GM12891 (cell line): ENCODE measurements at regions not wholly inside any gene's neighbourhood (a gene's known extent, or its start where the extent isn't known, plus 50 kb on each side); places are given as distances from the start of the nearest gene placed in this dataset.

ENCODE experiments used
- DNase-seq: peaks from one replicate; pipeline ENCODE4 v3.0.0; 2011; ENCODE audit warnings: low spot score; ENCODE audit not compliant: insufficient read length
- FAIRE-seq: peaks from 2 replicates; lab custom pipeline; 2011; peaks lifted over from hg19 to GRCh38; lab: Jason Lieb, UNC
- PAX5 ChIP-seq: IDR thresholded peaks from 2 replicates; pipeline ENCODE4 v1.6.1; 2011; ENCODE audit warnings: low read length, moderate library complexity, mild to moderate bottlenecking; ENCODE audit not compliant: insufficient read depth, severe bottlenecking
- POLR2A ChIP-seq: IDR thresholded peaks from 2 replicates; pipeline ENCODE4 v1.6.1; 2011; ENCODE audit warnings: low read depth, low read length, control low read depth
- POLR2AphosphoS5 ChIP-seq: IDR thresholded peaks from 2 replicates; pipeline ENCODE4 v1.6.1; 2011; ENCODE audit warnings: low read depth, low read length, control low read depth
- POU2F2 ChIP-seq: IDR thresholded peaks from 2 replicates; pipeline ENCODE4 v1.6.1; 2011; ENCODE audit warnings: low read depth, mild to moderate bottlenecking, control low read depth, low read length, moderate library complexity
- SPI1 ChIP-seq: IDR thresholded peaks from 2 replicates; pipeline ENCODE4 v1.6.1; 2011; ENCODE audit warnings: low read depth, low read length, control low read depth
- TAF1 ChIP-seq: IDR thresholded peaks from 2 replicates; pipeline ENCODE4 v1.6.1; 2011; ENCODE audit warnings: low read depth, low read length, control low read depth

DNA sequence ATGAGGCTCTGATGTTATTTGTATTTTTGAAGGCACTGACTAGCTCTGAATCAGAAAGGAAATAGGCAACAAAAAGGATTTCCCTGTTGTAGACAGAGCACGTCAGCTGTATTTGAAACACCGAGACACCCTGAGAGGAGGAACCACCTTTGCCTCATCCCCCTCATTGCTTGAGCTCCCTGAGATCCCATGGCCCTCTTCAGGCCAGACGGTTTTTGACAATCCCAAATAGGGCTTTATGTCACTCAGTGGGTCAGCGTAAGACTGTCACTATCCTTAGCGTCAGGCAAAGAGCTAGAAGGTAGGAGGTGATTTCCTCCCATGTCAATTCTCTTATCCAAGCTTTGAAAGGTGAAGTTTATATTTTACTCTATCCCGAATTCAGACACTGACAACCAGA lies 254.3 kb downstream of the ZNF621 start:
- no peak for TF ChIP-seq SPI1
- no peak for TF ChIP-seq POLR2AphosphoS5
- no peak for TF ChIP-seq POLR2A
- no peak for TF ChIP-seq TAF1
- TF ChIP-seq POU2F2: no peak
- TF ChIP-seq PAX5: no peak
- FAIRE-seq (no peak), DNase-seq (no peak)

DNA sequence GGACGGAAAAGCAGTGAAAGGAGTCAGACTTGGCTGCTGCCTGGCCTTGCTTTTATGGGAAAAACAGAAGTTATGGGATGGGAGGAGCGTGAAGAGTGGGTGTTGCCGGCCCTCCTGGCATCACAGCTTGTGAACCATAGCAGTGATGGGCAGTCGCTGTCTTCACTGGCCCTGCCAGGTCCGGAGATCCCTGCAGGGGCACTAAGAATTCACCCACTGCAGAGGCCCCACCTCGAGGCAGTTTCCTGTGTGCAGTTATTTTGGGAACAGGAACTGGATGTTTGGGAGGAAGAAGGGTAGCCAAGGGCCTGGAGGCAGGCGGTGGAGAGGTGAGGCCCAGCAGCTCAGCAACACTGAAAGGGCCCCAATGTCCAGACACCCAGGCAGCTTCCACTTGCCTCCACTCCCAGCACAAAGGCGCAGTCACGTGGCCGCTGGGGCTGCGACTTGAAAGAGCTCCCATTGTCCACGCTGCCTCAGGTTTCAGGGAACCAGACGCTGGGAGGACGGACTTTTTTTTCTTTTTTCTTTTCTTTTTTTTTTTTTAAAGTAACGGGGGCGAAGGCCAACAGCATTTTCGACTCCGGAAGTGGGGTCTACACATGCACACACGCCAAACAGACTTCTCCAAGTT lies 255.6 kb downstream of the ZNF621 start:
- FAIRE-seq (no peak), DNase-seq (no peak)
- TF ChIP-seq POLR2AphosphoS5 (no peak), TAF1 (no peak), POLR2A (no peak), PAX5 (no peak), POU2F2 (no peak), SPI1 (no peak)

DNA sequence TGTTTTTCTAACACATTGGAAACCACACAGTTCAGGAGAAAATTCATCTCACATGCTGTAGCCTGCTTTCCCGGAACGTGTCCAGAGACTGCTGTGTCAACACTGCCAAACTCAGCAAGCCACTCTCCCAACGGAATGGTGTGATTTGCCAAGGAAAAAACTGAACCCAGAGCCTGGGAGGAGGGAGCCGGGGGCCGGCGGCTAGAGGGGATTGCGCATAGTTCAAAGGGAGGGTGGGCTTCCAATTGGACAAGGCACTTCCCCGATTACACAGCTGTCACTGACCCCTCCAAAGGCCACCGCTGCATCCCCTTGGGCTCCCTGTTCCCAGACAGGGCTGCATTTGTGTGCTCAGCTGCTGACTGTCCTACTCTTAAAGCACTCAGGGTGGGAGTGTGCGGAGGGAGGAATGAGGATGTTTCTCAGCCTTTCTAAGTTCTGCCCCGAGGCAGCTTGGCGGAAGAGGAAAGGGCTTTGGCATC lies 256.2 kb downstream of the ZNF621 start:
- DNase-seq: no peak
- TF ChIP-seq POU2F2 (no peak), POLR2A (no peak), PAX5 (no peak), POLR2AphosphoS5 (no peak), SPI1 (no peak), TAF1 (no peak)
- FAIRE-seq: no peak

DNA sequence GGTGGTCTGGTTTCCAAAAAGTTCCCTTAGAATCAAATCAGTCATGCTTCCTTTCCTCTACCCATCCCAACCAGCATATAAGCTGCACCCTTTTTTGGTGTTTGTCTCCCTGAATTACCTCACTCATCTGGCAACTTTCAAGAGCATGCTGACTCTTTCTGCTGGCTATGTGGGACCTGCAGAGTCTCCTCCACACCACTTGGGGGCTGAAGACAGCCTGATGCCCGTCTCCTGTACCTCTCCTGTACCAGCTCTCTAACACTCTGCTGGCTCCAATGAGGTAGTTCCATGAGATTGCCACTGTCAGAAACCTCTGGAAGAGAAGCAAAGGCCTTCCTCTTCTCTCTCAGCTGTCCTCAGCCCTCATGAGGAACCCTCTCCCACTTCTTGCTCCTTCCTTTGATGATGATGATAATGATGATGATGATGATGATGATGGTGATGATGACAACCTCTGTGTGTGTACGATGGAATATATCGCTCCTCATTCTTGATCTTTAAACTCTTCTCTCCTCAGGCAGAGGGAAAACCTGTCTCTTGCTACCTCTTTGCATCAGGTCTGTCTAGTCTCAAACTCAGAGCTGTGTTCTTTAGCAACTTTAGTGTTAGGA lies 257.5 kb downstream of the ZNF621 start:
- DNase-seq (no peak), FAIRE-seq (no peak)
- no peak for TF ChIP-seq SPI1
- TF ChIP-seq POLR2A: no peak

DNA sequence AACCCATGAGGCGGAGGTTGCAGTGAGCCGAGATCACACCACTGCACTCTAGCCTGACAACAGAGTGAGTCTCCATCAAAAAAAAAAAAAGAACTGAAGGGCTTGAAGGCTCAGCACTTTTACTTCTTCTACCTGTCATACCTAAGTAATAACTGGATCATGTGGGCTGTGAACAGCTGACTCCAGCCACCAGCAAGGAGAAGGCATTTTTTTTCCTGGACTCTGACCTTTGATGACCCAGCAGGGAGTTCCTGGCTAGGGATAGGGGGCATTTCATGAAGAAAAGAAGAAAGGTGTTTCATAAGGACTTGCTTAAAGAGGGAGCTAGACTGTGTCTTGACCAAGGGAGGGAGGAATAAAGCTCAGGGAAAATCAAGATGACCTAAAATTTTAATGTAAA lies 266.0 kb downstream of the ZNF621 start:
- no peak for FAIRE-seq
- TF ChIP-seq POU2F2: no peak
- TF ChIP-seq TAF1: no peak
- no peak for TF ChIP-seq SPI1
- TF ChIP-seq POLR2A: no peak
- TF ChIP-seq PAX5: no peak
- no peak for TF ChIP-seq POLR2AphosphoS5
- DNase-seq: no peak

DNA sequence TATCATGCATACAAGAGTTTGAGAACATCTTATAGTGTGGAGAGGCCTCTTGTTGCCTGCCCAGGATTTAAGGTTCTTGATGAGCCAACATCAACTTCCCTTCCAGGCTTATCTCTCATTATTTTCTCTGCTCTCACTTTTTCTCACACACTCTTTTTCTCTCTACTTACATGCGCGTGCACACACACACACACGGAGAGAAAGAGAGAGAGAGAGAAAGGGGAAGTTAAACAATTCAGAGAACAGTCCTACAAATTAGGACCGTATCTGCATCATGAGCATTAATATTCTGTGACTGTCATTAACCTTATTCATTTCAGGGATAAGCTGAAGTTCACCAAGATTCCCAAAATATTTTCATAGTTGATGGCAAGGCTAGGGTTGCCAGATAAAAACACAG lies 269.0 kb downstream of the ZNF621 start:
- no peak for FAIRE-seq
- TF ChIP-seq SPI1 (no peak), POU2F2 (no peak), POLR2A (no peak), POLR2AphosphoS5 (no peak)
- DNase-seq: no peak

DNA sequence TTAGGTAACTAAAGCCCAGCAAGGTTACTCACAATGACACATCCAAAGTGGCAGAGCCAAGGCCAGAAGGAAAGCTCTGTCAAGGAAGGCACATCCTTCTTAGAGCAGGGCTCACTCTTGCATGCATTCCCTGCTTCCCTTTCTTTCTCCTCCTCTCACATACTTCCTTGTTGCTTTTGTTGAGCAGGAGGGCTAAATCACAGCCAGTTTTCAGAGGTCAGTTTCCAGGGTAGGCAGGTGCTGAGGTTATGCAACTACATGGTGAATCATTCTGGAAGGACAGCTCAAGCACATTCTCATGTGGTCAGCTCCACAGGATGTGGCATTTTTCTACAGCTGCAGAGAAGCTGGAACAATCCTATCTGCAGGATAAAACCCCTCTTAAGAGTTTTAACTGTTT lies 275.6 kb downstream of the ZNF621 start:
- TF ChIP-seq SPI1 (no peak), POLR2A (no peak), PAX5 (no peak), POU2F2 (no peak), POLR2AphosphoS5 (no peak), TAF1 (no peak)
- FAIRE-seq (no peak), DNase-seq (no peak)

DNA sequence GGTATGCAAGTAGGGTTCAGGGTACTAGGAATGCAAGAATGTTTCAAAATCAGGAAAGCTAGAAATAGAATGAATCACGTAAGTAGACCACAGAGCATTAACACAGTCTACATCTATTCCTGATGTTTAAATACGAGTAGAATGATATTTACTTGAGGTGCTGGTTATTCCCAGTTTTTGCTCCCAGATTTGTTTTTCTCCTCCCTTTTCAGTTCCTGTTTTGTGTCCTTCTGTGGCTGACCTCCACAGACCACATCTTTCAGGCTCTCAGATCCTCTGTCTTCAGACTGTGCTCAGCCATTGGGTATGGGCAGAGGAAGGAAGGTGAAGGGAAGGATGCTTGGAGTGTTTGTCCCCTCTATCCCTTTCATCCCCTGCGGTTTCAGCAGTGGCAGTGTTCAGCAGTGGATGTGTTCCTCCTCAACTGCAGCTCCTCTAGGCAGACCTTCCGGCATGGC lies 276.6 kb downstream of the ZNF621 start:
- DNase-seq: no peak
- FAIRE-seq: no peak
- TF ChIP-seq POLR2A (no peak), POLR2AphosphoS5 (no peak), SPI1 (0 out of 2 replicates have a peak, but pooled peaks have one; percentile 23)

DNA sequence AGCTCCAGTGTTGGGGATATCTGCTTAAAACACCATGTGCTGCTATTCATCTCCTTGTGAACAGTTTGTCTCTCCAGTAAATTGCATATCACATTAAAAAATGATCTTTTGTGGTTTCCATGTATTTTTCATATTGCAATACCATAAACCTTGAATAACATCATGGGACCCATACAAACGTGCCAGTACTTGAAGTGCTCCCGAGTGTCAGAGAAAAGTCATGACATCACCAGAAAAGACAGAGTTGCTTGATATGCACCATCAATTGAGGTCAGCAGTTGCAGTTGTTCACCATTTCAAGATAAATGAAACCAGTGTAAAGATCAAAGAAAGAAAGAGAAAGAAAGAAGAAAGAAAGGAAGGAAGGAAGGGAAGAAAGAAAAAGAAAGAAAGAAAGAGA lies 278.6 kb downstream of the ZNF621 start:
- FAIRE-seq: no peak

DNA sequence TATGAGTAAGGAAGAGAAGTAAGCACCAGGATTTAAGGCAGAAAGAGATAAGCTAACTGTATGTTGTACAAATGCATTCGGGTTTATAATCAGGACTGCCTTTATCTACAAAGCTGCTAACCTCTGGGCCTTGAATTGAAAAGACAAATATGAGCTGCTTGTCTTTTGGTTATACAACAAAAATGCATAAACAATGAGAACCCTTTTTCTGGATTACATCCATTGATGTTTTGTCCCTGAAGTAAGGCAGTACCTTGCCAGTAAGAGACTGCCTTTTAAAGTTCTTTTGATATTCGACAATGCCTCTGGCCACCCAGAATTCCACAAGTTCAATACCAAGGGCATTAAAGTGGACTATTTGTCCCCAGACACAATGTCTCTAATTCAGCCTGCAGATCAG lies 280.7 kb downstream of the ZNF621 start:
- FAIRE-seq (no peak), DNase-seq (no peak)
- TF ChIP-seq POLR2AphosphoS5: no peak
- no peak for TF ChIP-seq PAX5
- no peak for TF ChIP-seq SPI1
- no peak for TF ChIP-seq POU2F2
- no peak for TF ChIP-seq TAF1
- no peak for TF ChIP-seq POLR2A

More for the DNA sequence above, 278.6 kb downstream of the ZNF621 start:
- TF ChIP-seq POU2F2 (no peak), POLR2A (no peak), SPI1 (no peak), TAF1 (no peak)
- DNase-seq: no peak
